Stimulated activated CD8-positive, alpha-beta memory T cell treated with anti-CD3 and anti-CD28 coated beads, Interleukin-4, amount 100 ng/mL, for 24 hours (primary cell): ENCODE measurements at regions not wholly inside any gene's neighbourhood (a gene's known extent, or its start where the extent isn't known, plus 50 kb on each side); places are given as distances from the start of the nearest gene placed in this dataset.

ENCODE experiments used
- DNase-seq: peaks from one replicate; pipeline ENCODE4 v3.0.0-alpha.2; 2020; ENCODE audit warnings: low read depth

GRCh38 chr20:50242548-50242862 lies 51.9 kb downstream of the CEBPB start:
- DNase-seq, result no peak

GRCh38 chr20:50242863-50243609 lies 52.4 kb downstream of the CEBPB start:
- no peak for DNase-seq

DNA sequence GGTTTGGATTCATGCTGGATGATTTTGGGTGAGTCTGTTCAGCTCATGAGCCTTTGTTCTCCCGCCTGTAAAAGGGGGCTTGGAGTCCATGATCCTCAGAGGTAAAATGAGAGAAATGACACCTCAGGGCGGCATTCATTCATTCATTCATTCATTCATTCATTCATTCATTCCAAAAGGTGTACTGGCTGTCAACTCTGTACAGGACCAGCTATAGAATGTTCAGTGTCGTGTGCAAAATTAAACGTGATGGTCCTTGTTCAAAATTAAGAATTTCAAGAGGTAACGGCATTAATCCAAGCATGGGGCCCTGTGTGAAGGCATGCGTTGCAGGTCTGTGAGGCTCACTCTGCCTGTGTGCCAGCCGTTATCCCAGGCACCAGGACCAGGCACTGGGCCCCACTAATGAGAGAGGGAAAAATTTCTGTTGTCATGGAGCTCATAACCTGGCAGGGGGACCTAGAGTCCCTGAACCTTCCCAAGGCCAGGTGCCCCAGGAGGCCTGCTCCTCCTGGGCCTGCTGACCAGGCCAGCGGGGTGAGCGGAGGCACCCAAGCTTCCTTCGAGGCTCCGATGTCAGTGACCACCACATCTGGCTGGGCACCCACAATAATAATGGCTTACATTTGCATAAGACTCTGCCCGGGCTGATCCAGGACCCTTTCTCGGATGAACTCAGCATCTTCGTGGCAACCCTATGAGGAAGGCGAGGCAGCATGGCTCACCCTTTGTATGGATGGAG lies 53.2 kb downstream of the CEBPB start:
- no peak for DNase-seq

- DNase-seq, result no peak
Measured at GRCh38 chr20:50244352-50245149, 53.9 kb downstream of the CEBPB start.

DNA sequence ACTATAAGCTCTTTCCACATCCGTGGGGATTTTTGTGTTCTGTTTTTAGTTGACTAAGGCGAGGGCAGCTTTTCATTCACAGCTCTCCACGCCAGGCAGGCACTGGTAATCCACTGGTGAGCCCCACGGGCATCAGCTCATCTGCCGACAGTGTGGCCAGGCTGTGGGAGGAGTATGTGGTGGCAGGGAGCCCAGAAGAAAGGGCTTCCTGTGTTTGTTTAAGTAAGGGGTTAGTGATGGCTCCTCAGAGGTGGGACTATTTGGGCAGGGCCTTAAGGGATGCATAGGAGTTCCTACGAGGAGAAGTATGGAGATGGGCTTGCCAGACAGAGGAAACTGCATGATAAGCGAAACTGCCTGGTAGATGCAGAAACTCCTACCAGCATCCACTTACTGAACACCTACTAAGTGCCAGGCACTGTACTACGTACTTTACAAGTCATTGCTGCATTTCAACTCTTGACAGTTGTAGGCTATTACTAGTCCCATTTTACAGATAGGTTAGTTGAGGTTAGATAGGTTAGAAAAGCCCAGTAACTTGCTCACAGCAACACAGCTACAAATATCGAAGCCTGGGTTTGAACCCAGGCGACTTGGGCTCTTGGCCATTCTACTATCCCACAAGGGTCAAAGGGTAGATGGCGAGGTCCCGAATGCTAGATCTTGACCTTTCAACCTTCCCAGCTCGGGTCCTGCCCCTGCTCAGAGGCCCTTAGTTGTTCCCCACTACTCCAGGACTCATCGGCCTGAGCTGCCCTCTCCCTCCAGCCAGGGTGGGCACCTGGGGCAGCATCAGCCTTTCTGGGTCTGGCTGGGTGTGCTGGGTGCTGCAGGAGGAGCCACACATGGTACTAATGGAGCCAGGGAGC lies 55.1 kb downstream of the CEBPB start:
- no peak for DNase-seq

- DNase-seq, result no peak
Measured at GRCh38 chr20:50246367-50247195, 56.0 kb downstream of the CEBPB start.

- DNase-seq, result no peak
Measured at GRCh38 chr20:50247196-50248094, 56.8 kb downstream of the CEBPB start.

GRCh38 chr20:50248104-50248641 lies 57.5 kb downstream of the CEBPB start:
- DNase-seq, result no peak

GRCh38 chr20:50249447-50250388 lies 59.1 kb downstream of the CEBPB start:
- no peak for DNase-seq

DNA sequence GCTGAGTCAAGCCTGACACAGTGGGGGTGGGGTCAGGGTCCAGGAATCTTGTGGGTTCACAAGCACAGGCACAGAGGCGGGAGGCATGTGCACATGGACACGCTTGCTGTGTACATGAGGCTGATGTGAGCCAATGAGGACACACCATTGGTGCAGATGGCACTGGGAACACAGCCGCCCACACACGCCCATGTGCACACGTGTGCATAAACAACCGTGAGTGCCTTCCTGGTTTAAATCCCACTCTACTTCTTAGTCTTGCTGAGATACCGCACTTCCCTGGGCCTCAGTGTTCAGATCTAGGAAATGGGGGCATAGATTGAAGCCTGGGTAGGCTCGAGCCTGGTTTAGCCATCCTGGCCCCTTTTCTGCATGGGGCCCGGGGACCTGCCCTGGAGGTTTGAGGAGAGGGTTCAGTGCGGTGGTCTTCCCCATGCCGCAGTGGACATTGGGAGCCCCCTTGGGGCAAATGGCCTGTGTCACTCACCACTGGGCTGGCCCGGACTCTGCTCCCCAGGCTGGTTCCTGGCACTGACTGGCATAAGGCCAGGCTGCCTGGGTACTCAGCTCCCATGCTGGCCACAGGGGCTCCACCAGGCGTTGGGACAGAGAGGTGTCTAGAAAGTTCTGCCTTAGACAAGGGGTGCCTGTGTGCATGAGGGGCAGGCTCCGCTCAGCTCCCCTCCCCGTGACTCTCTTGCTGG lies 60.2 kb downstream of the CEBPB start:
- no peak for DNase-seq

DNA sequence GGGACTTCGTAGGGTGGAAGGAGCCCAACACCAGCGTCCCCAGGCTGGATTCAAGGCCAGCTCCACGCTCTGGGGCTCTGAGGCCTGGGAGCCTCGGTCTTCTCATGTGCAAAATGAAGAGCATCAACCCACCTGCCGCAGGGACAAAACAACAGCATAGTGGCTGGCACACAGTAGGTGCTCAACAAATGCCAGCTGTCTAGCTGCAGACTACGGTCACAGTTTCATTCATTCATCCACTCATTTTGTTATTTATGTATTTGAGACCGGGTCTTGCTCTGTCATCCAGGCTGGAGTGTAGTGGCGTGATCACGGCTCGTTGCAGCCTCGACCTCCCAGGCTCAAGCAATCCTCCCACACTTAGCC lies 60.7 kb downstream of the CEBPB start:
- DNase-seq, result no peak

- no peak for DNase-seq
Measured at GRCh38 chr20:50251992-50252511, 61.4 kb downstream of the CEBPB start.

- DNase-seq, result no peak
Measured at GRCh38 chr20:50252701-50253100, 62.1 kb downstream of the CEBPB start.

- no peak for DNase-seq
Measured at GRCh38 chr20:50253101-50253500, 62.5 kb downstream of the CEBPB start.

- DNase-seq, result no peak
Measured at GRCh38 chr20:50254466-50255079, 63.9 kb downstream of the CEBPB start.

DNA sequence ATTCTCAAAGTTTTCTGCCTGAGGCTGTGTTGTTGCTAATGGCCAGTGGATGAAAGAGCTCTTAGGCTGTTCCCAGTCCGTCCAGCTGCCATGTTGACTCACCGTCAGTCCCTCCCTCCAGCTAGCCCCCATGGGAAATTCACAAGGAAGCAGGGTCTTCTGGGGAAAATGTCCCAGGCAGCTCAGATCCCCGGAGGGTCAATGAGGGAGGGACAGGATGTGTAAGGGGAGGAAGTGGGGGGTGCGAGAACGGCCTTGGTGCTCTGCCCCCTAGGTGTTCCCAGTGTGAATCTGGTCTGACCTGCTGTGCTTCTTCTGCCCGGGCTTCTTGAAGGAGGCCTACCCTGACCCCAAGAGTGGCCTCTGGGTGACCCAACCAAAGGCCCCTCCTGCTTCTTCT lies 65.9 kb downstream of the CEBPB start:
- DNase-seq, result no peak

DNA sequence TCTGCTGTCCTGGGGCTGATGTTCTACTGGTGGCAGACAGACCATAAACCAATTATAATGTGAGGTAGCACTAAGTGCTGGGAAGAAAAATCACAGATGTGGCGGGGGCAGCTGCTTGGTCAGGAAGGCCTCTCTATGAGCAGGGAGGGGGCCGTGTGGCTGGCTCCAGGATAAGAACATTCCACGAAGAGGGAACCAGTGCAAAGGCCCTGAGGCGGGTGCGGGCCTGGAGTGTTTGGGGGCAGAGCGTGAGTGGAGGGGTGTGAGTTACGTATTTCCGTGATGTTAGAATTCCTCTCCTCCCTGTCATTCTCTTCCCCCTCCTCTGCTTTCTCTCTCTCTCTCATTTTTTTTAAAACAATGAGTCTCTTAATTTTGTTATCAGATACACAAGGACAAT lies 67.2 kb downstream of the CEBPB start:
- DNase-seq, result no peak
